Hepatocyte (in vitro differentiated cells): ENCODE measurements at regions not wholly inside any gene's neighbourhood (a gene's known extent, or its start where the extent isn't known, plus 50 kb on each side); places are given as distances from the start of the nearest gene placed in this dataset.

ENCODE experiments used
- DNase-seq: peaks from one replicate; pipeline ENCODE4 v3.0.0-alpha.2; 2016; ENCODE audit warnings: low spot score
- H2AFZ ChIP-seq: fragments of 200-600 bp; sonication (generic); 2 replicates; pipeline ENCODE4 v1.6.0; 2016; ENCODE audit warnings: antibody characterized with exemption, mild to moderate bottlenecking
- H3K27ac ChIP-seq: fragments of 200-600 bp; sonication (generic); 2 replicates; pipeline ENCODE4 v1.5.1; 2016; ENCODE audit warnings: mild to moderate bottlenecking
- H3K27me3 ChIP-seq: fragments of 200-600 bp; sonication (generic); 2 replicates; pipeline ENCODE4 v1.6.1; 2016
- H3K36me3 ChIP-seq: fragments of 200-600 bp; sonication (generic); replicated peaks from 2 replicates; pipeline ENCODE4 v1.5.1; 2016; ENCODE audit warnings: low read depth; ENCODE audit not compliant: insufficient read depth
- H3K4me1 ChIP-seq: fragments of 200-600 bp; sonication (generic); 2 replicates; pipeline ENCODE4 v1.5.1; 2016; ENCODE audit warnings: mild to moderate bottlenecking, moderate library complexity; ENCODE audit not compliant: insufficient read depth
- H3K4me2 ChIP-seq: fragments of 200-600 bp; sonication (generic); 2 replicates; pipeline ENCODE4 v1.6.0; 2016
- H3K4me3 ChIP-seq: fragments of 200-600 bp; sonication (generic); 2 replicates; pipeline ENCODE4 v1.5.1; 2016; ENCODE audit warnings: mild to moderate bottlenecking
- H3K79me2 ChIP-seq: fragments of 200-600 bp; sonication (generic); 2 replicates; pipeline ENCODE4 v1.6.0; 2017; ENCODE audit warnings: mild to moderate bottlenecking
- H3K9me2 ChIP-seq: fragments of 200-600 bp; sonication (generic); replicated peaks from 2 replicates; pipeline ENCODE4 v1.6.0; 2017; ENCODE audit warnings: mild to moderate bottlenecking; ENCODE audit not compliant: insufficient read depth
- H3K9me3 ChIP-seq: fragments of 200-600 bp; sonication (generic); 2 replicates; pipeline ENCODE4 v1.5.1; 2016; ENCODE audit warnings: low read depth, mild to moderate bottlenecking
- H4K20me1 ChIP-seq: fragments of 200-600 bp; sonication (generic); 2 replicates; pipeline ENCODE4 v1.6.0; 2016; ENCODE audit warnings: mild to moderate bottlenecking; ENCODE audit not compliant: insufficient read depth, poor library complexity, severe bottlenecking
- CTCF ChIP-seq: fragments of 200-600 bp; sonication (generic); IDR thresholded peaks from 2 replicates; pipeline ENCODE4 v1.5.1; 2016; ENCODE audit warnings: antibody characterized with exemption, mild to moderate bottlenecking; ENCODE audit not compliant: poor library complexity
- EZH2 ChIP-seq: fragments of 200-600 bp; sonication (generic); IDR thresholded peaks from 2 replicates; pipeline ENCODE4 v1.6.1; 2016; ENCODE audit warnings: antibody characterized with exemption, mild to moderate bottlenecking, borderline replicate concordance
- EZH2phosphoT487 ChIP-seq: fragments of 200-600 bp; sonication (generic); IDR thresholded peaks from one replicate; pipeline ENCODE4 v1.6.1; 2018; ENCODE audit warnings: antibody characterized with exemption, mild to moderate bottlenecking, low read depth, moderate library complexity; ENCODE audit not compliant: unreplicated experiment, severe bottlenecking
- WGBS: methylation state at CpG from one replicate; pipeline ENCODE4 v1.1.6; 2016; ENCODE audit warnings: low lambda C conversion rate; ENCODE audit errors: missing lambda C conversion rate; 5-methylcytosine and 5-hydroxymethylcytosine counted together

GRCh38 chr3:57001356-57001755, 59.1 kb upstream of the SPATA12 start:
- H4K20me1 ChIP-seq, result no peaks in the 10 kb centered on the region
- no peak for DNase-seq
- 69% methylated on average over 5 of the region's 5 CpGs for WGBS
- no peaks in the 10 kb centered on the region for H3K79me2 ChIP-seq
- H3K4me3 ChIP-seq, result no peak overlapping the region
- H3K4me2 ChIP-seq, result no peak overlapping the region
- H3K36me3 ChIP-seq, result no peaks in the 10 kb centered on the region
- H3K27me3 ChIP-seq, result no peaks in the 10 kb centered on the region
- no peaks in the 10 kb centered on the region for H3K9me2 ChIP-seq
- H2AFZ ChIP-seq, result no peak overlapping the region
- TF ChIP-seq EZH2phosphoT487 (no peak), EZH2 (no peak), CTCF (no peak)
- peaks cover 3% of the 10 kb centered on the region for H3K4me1 ChIP-seq
- H3K9me3 ChIP-seq, result no peaks in the 10 kb centered on the region
- no peak overlapping the region for H3K27ac ChIP-seq

GRCh38 chr3:57000012-57000411, 60.5 kb upstream of the SPATA12 start:
- Histone ChIP-seq H3K4me3 (no peak overlapping the region), H3K4me2 (no peak overlapping the region), H3K9me2 (no peaks in the 10 kb centered on the region), H3K79me2 (no peaks in the 10 kb centered on the region), H3K4me1 (no peaks in the 10 kb centered on the region), H4K20me1 (no peaks in the 10 kb centered on the region), H3K27ac (no peak overlapping the region), H3K36me3 (no peaks in the 10 kb centered on the region), H3K27me3 (no peaks in the 10 kb centered on the region), H3K9me3 (no peaks in the 10 kb centered on the region), H2AFZ (no peak overlapping the region)
- TF ChIP-seq EZH2phosphoT487, result no peak
- no peak for TF ChIP-seq CTCF
- no peak for TF ChIP-seq EZH2
- 95% methylated on average over 4 of the region's 4 CpGs for WGBS
- DNase-seq, result no peak

- no peak overlapping the region for H3K27ac ChIP-seq
- H3K4me1 ChIP-seq, result no peaks in the 10 kb centered on the region
- H3K9me2 ChIP-seq, result no peaks in the 10 kb centered on the region
- no peak for DNase-seq
- no peak overlapping the region for H3K4me3 ChIP-seq
- no peaks in the 10 kb centered on the region for H3K27me3 ChIP-seq
- H3K4me2 ChIP-seq, result no peak overlapping the region
- H4K20me1 ChIP-seq, result no peaks in the 10 kb centered on the region
- H3K9me3 ChIP-seq, result no peaks in the 10 kb centered on the region
- TF ChIP-seq EZH2phosphoT487, result no peak
- TF ChIP-seq EZH2, result no peak
- no peak for TF ChIP-seq CTCF
- H3K36me3 ChIP-seq, result no peaks in the 10 kb centered on the region
- H3K79me2 ChIP-seq, result no peaks in the 10 kb centered on the region
- no peak overlapping the region for H2AFZ ChIP-seq
Observed at GRCh38 chr3:56999547-56999946, 60.9 kb upstream of the SPATA12 start.

GRCh38 chr3:56998076-56998529, 62.4 kb upstream of the SPATA12 start:
- no peaks in the 10 kb centered on the region for H3K4me1 ChIP-seq
- no peaks in the 10 kb centered on the region for H3K79me2 ChIP-seq
- WGBS, result 57% methylated on average over 3 of the region's 3 CpGs
- H3K9me3 ChIP-seq, result no peaks in the 10 kb centered on the region
- no peak overlapping the region for H2AFZ ChIP-seq
- H3K27ac ChIP-seq, result peak overlapping the region; percentile 4
- H3K36me3 ChIP-seq, result no peaks in the 10 kb centered on the region
- DNase-seq, result no peak
- no peaks in the 10 kb centered on the region for H3K27me3 ChIP-seq
- H3K9me2 ChIP-seq, result no peaks in the 10 kb centered on the region
- TF ChIP-seq CTCF, result no peak
- TF ChIP-seq EZH2phosphoT487, result no peak
- TF ChIP-seq EZH2, result no peak
- no peak overlapping the region for H3K4me2 ChIP-seq
- H3K4me3 ChIP-seq, result no peak overlapping the region
- H4K20me1 ChIP-seq, result no peaks in the 10 kb centered on the region
